ENCODE measurements at regions not wholly inside any gene's neighbourhood (a gene's known extent, or its start where the extent isn't known, plus 50 kb on each side); places are given as distances from the start of the nearest gene placed in this dataset.

DNA sequence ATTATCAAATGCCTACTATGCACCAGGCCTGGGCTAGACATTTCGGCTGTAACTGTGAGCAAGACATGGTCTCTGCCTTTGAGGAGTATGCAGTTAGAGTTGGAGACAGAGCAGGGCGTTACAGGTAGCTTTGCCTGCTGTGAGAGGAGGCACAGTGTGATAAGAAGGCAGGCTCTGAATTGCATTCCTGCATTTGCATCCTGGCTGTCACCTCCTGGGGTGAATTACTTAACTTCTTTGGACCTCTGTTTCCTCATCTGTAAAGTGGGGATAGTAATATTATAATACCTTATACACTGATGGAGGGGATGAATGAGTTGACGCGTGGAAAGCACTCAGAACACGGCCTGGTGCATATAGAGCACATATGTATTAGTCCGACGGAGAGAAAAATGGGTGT is 118.1 kb upstream of the ARHGAP20 start:
- TF ChIP-seq CTCF (IDR thresholded peaks at IDR 0.05) (no peak), EZH2 (IDR thresholded peaks at IDR 0.05) (no peak)
